Right lung (tissue), 2 donors: ENCODE measurements at regions not wholly inside any gene's neighbourhood (a gene's known extent, or its start where the extent isn't known, plus 50 kb on each side); places are given as distances from the start of the nearest gene placed in this dataset.

ENCODE experiments used
- DNase-seq, 2 donors: peaks; one replicate each; pipeline ENCODE4 v3.0.0-alpha.2; 2013

- DNase-seq: no peak
These were observed 143.3 kb downstream of the CYP26B1 start for GRCh38 chr2:72004201-72004915.

DNA sequence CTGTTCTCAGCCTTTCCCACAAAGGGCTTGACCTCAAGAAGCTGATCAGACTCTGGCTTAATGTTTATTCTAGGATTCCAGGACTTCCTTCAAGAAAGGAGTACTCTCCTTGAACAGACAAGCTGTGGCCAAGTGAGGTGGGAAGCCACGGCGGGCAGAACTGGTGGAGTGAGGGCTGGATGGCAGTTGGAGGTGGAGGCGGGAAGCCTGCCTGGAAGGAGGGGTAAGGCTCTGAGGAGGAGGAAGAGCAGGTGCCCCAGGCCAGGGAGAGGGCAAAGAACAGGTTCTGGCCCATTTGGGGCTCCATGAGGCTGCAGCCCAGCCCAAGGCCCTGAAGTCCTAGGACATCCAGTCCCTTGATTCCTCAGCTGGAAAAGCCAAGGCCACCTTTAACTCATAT lies 143.9 kb downstream of the CYP26B1 start:
- no peak for DNase-seq

- no peak for DNase-seq
These were observed 144.5 kb downstream of the CYP26B1 start for GRCh38 chr2:72003124-72003523.

- no peak for DNase-seq
These were observed 145.5 kb downstream of the CYP26B1 start for GRCh38 chr2:72001937-72002690.

DNA sequence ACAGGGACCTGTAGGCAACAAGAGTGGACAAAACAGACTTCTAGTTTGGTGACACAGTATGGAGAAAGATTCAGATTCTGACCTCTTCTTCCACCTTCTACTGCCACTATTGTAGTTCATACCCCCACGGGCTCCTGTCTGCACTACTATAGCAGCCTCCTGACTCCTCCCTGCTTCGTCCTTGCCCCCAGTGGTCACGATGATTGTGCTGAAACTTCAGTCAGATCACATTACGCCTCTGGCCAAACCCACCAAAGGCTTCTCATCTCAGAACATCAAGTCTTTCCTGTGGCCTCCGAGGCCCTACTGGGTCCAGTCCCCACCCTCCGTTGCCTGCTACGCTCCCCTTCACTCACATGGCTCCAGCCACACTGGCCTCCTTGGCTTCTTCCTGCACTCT lies 147.6 kb downstream of the CYP26B1 start:
- DNase-seq: no peak

DNA sequence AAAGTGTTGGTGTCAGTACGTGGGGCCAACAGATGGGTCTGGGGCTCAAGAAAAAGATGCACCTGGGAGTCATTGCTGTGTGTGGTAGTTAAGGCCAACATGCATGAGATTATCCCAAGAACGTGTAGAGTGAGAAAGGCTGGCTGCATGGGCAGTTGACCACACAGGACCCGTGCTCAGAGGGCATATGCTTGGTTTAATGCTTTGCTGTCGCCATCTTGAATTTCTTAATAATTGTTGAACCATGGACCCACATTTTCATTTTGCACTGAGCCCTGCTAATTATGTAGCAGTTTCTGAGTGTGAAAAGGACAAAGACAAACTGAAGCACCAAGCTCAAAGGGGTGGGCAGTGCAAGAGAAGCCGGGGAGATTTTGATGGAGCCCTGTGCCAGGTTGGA lies 148.1 kb downstream of the CYP26B1 start:
- DNase-seq: no peak

DNA sequence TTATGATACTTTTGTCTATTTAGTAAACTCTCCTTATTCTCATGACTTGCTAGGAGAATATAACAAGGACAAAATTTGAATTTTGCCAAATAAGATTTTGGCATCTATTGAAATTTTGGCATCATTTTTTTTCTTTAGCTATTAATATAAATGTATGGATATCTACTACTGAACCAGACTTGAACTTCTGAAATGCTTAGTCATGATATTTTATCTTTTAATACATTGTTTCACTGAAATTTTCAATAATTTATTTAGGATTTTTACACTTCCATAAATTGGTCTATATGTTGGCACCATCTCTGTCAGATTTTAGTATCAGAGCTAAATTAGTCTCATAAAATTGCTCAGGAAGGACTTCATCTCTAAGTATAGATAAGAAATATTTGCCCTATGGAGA lies 149.8 kb downstream of the CYP26B1 start:
- no peak for DNase-seq

DNA sequence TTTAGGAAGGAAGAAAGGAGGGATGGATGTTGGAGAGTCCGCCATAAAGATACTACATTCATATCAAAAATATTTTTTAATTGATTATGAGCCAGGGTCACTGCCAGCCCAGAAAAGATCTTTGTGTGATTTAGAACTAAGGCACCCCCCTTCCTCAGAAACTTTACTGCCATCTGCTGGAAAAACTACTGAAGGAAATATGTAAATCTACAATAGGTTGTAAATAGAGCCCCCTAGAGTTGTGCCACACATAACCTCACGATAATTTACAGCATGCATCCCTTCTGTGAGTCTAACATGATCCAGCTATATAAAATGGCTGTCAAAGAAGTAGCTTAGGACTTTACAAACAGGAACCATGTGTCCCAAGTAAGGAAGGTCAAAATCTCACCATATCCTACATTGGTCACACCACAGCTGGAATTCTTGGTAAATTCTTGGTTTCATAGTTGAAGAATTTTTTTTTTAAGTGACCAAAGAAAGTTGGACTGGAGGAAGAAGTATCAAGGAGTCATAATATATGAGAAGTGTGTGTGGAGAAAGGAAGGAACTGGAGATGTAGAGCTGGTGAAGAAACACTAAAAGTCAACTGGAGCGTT lies 152.5 kb downstream of the CYP26B1 start:
- no peak for DNase-seq

GRCh38 chr2:71992036-71992435 lies 155.6 kb downstream of the CYP26B1 start:
- DNase-seq: no peak

GRCh38 chr2:71991397-71991796 lies 156.3 kb downstream of the CYP26B1 start:
- no peak for DNase-seq

GRCh38 chr2:71990826-71991225 lies 156.8 kb downstream of the CYP26B1 start:
- no peak for DNase-seq

GRCh38 chr2:71990122-71990521 lies 157.5 kb downstream of the CYP26B1 start:
- no peak for DNase-seq

DNA sequence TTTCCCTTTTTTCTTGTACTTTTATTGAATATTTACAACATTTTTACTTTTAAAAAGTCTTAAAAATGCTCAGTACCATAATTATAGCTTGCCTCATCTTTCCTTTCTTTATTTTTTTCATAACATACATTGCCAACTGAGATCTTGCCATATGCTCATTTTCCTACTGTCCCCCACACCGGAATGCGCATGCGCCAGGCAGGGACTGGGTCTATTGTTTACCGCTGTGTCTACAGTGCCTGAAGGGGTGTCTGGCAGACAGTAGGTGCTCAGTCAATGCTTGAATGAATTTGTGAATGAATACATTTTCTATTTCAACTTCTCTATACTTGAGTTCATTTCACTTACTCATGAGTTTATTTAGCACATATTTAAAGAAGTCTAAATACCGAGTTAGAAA lies 158.0 kb downstream of the CYP26B1 start:
- DNase-seq: no peak

GRCh38 chr2:71988170-71988569 lies 159.5 kb downstream of the CYP26B1 start:
- no peak for DNase-seq

GRCh38 chr2:71976685-71977084 lies 171.0 kb downstream of the CYP26B1 start:
- no peak for DNase-seq

GRCh38 chr2:71974846-71975245 lies 172.8 kb downstream of the CYP26B1 start:
- DNase-seq: no peak

- DNase-seq: no peak
These were observed 176.2 kb downstream of the CYP26B1 start for GRCh38 chr2:71971493-71971892.

GRCh38 chr2:71965530-71965929 lies 182.1 kb downstream of the CYP26B1 start:
- DNase-seq: no peak

DNA sequence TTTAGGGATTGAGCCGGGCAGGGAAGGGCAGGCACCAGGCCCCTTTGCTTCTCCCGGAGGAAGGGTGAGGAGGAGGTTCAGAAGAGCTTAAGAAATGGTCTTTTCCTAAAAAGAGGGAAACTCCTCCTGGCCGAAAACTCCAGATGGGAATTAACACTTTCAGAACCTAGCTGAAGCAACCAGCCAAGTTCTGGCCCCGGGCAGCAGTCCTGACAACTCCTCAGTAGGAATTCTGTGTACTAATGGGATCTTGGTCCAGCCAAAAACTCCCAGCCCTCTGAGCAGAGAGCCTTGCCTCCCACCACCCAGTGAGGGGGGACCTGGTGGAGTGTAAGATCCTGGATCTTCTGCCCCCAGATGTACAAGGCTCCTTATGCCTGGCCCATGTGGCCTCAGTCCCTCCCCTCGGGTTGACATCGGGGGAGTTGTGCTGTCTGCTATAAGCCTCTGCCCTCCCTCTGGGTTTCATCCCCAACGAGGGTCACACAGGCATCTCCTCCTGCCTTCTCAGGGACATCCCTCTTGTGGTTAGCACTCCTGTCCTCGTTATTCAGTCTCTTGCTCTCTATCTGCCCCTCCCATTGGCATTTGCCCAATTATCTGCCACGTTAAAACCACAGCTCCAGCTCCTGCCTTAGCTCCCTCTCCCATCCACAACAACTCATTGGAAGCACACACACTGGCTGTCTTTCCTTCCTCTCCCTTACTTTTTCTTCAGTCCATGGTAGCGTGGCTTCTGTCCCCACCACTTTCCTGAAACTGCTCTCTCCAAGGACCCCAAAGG lies 184.6 kb downstream of the CYP26B1 start:
- no peak for DNase-seq

GRCh38 chr2:71962350-71962749 lies 185.3 kb downstream of the CYP26B1 start:
- no peak for DNase-seq

- DNase-seq: no peak
These were observed 186.2 kb downstream of the CYP26B1 start for GRCh38 chr2:71961289-71962027.

DNA sequence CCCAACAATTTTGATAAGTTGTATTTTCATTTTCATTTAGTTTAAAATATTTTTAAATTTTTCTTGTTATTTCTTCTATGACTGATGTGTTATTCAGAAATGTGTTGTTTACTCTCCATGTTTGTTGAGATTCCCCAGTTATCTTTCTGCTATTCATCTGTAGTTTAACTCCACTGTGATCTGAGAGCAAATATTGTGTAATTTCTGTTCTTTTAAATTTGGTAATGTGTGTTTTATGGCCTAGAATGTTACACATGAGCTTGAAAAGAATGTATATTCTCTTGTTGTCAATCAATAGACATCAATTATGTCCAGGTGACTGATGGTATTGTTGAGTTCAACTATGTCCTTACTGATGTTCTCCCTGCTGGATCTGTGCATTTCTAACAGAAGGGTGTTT lies 188.2 kb downstream of the CYP26B1 start:
- no peak for DNase-seq
